Loucy (cell line): ENCODE measurements at regions not wholly inside any gene's neighbourhood (a gene's known extent, or its start where the extent isn't known, plus 50 kb on each side); places are given as distances from the start of the nearest gene placed in this dataset.

Experiments used
- EZH2phosphoT487 ChIP-seq: fragments of 200-600 bp; IDR thresholded peaks from 2 replicates; pipeline ENCODE4 v1.6.1; 2018; ENCODE audit warnings: antibody characterized with exemption, mild to moderate bottlenecking, moderate library complexity, borderline replicate concordance
- TF ChIP-seq, protein P1 (sequence below): fragments of 200-600 bp; sonication (generic); conservative IDR thresholded peaks from 2 replicates; pipeline ENCODE4 v1.5.1; 2014; ENCODE audit warnings: mild to moderate bottlenecking, antibody characterized with exemption, low read length

DNA sequence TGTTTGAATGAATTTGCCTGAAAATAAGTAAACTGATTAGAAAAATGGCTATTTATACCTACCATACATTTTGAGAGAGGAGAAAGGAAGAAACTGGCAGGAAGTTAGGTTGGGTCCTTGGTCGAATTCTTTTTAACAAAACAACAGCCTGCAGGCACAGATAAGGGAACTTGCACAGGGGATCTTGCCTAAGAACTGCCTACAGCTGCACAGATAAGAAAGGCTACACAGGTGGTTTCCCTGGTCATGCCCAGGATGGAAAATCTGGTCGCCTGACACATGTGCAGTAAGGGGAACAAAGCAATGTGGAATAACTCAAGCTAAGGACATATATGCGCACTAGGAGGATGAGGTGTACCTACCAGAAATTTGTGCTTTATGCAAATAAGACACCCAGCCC, 732.1 kb upstream of the POT1 start:
- TF ChIP-seq, protein P1, sequence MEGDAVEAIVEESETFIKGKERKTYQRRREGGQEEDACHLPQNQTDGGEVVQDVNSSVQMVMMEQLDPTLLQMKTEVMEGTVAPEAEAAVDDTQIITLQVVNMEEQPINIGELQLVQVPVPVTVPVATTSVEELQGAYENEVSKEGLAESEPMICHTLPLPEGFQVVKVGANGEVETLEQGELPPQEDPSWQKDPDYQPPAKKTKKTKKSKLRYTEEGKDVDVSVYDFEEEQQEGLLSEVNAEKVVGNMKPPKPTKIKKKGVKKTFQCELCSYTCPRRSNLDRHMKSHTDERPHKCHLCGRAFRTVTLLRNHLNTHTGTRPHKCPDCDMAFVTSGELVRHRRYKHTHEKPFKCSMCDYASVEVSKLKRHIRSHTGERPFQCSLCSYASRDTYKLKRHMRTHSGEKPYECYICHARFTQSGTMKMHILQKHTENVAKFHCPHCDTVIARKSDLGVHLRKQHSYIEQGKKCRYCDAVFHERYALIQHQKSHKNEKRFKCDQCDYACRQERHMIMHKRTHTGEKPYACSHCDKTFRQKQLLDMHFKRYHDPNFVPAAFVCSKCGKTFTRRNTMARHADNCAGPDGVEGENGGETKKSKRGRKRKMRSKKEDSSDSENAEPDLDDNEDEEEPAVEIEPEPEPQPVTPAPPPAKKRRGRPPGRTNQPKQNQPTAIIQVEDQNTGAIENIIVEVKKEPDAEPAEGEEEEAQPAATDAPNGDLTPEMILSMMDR: no peak
- no peak for TF ChIP-seq EZH2phosphoT487
